Neural progenitor cell (in vitro differentiated cells): ENCODE measurements at regions not wholly inside any gene's neighbourhood (a gene's known extent, or its start where the extent isn't known, plus 50 kb on each side); places are given as distances from the start of the nearest gene placed in this dataset.

ENCODE experiments used
- EZH2 ChIP-seq: fragments of 200-600 bp; sonication (generic); IDR thresholded peaks from 2 replicates; pipeline ENCODE4 v1.6.1; 2017; ENCODE audit warnings: antibody characterized with exemption, mild to moderate bottlenecking, moderate library complexity
- TF ChIP-seq, protein P1 (sequence below): fragments of 200-600 bp; sonication (generic); IDR thresholded peaks from 2 replicates; pipeline ENCODE4 v1.5.1; 2017; ENCODE audit warnings: antibody characterized with exemption, mild to moderate bottlenecking

DNA sequence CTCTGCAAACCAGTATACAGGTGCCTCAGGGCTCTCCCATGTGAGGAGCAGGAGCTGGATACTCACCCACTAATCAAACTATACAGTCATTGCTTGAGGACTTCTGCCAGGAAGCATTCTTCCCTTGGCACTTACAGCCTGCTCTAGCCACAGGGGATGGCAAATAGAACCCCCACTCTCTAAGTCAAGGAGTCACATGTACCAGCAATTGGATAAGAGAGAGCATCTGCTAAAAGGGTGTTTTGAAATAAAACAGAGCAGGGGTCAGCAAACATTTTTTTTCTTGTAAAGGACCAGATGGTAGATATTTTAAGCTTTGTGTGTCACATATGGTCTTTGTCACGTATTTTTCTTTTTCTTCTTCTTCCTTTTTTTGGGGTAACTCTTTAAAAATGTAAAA, 865.2 kb upstream of the GHITM start:
- TF ChIP-seq, protein P1, sequence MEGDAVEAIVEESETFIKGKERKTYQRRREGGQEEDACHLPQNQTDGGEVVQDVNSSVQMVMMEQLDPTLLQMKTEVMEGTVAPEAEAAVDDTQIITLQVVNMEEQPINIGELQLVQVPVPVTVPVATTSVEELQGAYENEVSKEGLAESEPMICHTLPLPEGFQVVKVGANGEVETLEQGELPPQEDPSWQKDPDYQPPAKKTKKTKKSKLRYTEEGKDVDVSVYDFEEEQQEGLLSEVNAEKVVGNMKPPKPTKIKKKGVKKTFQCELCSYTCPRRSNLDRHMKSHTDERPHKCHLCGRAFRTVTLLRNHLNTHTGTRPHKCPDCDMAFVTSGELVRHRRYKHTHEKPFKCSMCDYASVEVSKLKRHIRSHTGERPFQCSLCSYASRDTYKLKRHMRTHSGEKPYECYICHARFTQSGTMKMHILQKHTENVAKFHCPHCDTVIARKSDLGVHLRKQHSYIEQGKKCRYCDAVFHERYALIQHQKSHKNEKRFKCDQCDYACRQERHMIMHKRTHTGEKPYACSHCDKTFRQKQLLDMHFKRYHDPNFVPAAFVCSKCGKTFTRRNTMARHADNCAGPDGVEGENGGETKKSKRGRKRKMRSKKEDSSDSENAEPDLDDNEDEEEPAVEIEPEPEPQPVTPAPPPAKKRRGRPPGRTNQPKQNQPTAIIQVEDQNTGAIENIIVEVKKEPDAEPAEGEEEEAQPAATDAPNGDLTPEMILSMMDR, result no peak
- TF ChIP-seq EZH2, result no peak
